DMS 273 (cell line): ENCODE measurements at regions not wholly inside any gene's neighbourhood (a gene's known extent, or its start where the extent isn't known, plus 50 kb on each side); places are given as distances from the start of the nearest gene placed in this dataset.

ENCODE experiments used
- DNase-seq: peaks from one replicate; lab custom pipeline; 2025; ENCODE audit not compliant: unreplicated experiment; lab: John Stamatoyannopoulos, UW

- no peak for DNase-seq
Observed at GRCh38 chr15:62816342-62817069, 226.0 kb upstream of the TPM1 start.

DNA sequence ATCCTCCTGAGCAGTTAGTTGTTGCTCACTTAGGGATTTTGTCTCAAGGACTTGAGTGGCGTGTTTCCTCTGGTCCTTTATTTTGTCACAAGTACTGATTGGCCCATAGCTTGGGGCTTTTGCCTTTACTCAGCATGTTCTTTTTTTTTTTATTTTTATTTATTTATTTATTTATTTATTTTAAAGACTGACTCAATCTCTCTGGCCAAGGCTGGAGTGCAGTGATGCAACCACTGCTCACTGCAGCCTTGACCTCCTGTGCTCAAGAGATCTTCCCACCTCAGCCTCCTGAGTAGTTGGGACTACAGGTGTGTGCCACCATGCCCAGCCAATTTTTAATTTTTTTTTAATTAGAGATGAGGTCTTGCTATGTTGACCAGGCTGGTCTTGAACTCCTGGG lies 223.9 kb upstream of the TPM1 start:
- no peak for DNase-seq

DNA sequence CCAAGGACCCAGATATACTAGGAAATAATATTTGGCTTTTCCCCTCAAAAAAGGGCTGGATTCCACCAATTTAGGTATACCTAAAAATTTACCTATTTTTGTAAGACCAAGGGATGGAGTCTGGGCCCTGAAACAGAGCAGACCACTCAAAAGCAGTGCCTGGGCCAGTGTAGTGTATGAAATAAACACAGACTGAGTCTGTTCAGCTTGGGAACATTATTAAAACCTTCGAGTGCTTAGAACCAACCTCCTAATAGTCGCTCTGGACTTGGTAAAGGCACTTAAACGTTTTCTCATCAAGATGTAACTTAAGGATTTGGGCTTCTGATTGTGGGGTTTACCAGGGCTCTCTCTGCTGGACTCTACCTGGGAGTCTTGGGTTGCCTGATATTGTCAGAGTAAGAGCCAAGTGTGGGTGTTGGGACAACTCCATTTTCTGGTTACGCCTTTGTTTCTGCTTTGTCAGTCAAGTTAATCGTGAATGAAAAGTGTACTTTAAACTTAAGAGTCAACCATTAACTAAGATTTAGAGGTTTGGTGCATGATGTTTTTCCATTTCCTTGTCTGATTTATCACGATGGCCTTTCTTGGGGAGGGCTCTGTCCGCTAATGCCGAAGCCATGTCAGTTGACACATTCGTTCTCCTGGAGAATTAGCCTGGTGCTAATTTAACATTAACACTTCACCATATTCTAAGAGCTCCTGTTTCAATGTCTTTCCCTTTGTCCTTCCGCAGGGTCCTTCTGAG lies 221.0 kb upstream of the TPM1 start:
- DNase-seq = no peak

- no peak for DNase-seq
Observed at GRCh38 chr15:62822228-62822627, 220.3 kb upstream of the TPM1 start.

- no peak for DNase-seq
Observed at GRCh38 chr15:62823561-62823960, 219.0 kb upstream of the TPM1 start.

GRCh38 chr15:62824111-62825015 lies 218.2 kb upstream of the TPM1 start:
- no peak for DNase-seq

- no peak for DNase-seq
Observed at GRCh38 chr15:62825191-62825590, 217.4 kb upstream of the TPM1 start.

GRCh38 chr15:62826561-62826960 lies 216.0 kb upstream of the TPM1 start:
- DNase-seq = no peak

- DNase-seq = peak; percentile 45
Observed at GRCh38 chr15:62828364-62828763, 214.2 kb upstream of the TPM1 start.

DNA sequence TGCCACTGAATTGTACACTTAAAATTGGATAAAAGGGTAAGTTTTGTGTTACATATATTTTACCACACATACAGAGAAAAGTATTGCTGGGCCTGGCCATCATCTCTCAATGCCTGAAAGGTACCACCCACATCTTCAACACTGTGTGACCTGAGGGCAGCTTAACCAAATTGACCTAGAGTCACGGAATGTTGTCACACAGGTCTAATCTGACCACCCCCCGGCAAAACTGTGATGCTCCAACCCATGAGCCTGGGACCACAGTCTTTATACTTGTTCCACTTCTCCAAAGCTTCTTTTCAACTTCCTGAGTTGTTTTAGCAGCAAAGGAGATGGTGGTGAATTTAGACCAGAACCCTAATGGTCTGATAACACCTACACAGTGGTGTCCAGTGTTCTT lies 210.3 kb upstream of the TPM1 start:
- DNase-seq = no peak

DNA sequence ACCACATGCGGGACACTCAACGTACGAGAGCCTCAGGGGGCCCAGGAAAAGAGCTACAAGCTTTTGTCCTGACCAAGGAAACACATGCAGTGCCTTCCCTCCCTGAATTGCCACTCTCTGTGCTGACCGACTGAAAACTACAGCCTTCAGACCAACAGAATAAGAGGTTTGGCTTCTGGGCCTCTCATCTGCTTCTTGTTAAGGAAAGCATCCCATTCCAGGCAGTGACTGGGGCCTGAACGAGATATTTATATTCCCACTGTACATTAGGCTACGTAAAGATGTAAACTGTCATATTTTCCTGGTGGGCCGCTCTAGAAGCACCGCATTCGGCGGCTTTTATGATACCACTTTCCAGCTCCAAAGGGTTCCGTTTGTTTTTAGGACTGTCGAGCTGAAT lies 208.9 kb upstream of the TPM1 start:
- DNase-seq = no peak

- no peak for DNase-seq
Observed at GRCh38 chr15:62834686-62835329, 207.7 kb upstream of the TPM1 start.

- DNase-seq = no peak
Observed at GRCh38 chr15:62835351-62835750, 207.2 kb upstream of the TPM1 start.

DNA sequence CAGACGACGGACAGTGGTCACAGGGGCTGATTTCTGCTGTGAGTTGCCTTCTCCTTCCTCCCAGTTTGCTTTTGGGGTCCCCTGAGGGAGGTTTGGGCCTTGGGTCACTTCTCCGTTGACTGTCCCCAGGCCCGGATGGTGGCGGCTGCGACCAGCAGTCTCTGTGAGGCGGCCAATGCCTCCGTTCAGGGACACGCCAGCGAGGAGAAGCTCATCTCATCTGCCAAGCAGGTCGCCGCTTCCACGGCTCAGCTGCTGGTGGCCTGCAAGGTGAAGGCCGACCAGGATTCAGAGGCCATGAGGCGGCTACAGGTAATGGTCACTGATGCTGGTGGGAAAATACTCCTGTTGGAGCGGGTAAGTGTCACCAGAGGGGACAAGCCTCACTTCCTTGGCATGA lies 206.8 kb upstream of the TPM1 start:
- DNase-seq = no peak

GRCh38 chr15:62840526-62841268 lies 201.8 kb upstream of the TPM1 start:
- DNase-seq = no peak

DNA sequence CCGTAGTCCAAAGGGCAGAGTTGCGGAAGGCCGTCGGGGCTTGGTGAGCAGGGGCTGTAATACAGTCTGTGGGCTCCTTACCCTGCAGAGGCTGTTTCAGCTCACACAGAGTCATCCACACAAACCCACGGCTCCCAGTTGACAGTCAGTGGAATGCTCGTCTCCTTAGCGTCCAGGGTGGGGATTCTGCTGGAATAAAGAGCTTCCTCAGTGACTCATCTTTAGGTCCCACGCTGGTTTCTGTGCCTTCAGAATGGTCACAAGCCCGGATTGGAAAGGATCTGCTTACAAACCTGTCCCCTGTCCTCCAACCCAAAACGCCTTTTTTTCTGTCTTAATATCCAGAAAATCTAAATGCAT lies 201.3 kb upstream of the TPM1 start:
- no peak for DNase-seq

DNA sequence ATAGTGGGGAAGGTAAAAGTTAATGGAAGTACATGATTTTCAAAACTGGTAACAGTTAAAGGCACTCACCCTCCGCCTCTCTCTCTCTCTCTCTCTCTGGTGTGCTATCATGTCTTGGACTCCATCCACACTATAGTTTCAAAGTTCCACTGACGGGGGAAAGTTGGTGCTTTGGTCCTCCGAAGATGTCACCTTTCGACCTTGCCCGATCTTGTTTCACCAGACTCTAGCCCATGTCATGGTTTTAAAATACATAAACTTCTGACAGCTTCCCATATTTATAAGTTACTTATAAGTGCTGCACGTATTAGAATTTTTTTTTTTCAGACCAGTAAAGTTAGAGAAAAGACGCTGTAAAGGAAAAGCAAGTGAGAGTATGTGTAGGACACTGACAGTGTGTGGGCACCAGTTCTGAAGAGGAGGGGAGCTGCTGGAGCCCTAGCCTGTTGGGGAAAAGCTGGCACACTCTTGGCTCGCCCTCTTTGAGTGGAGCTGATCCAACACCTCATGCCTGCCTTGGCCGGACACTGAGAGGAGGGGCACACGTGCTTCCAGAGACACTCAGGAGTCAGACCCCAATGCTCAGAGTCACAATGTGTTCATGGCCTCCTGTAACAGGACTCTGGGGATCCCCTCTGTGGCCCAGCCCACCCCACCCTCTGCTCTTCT lies 200.5 kb upstream of the TPM1 start:
- DNase-seq = no peak

DNA sequence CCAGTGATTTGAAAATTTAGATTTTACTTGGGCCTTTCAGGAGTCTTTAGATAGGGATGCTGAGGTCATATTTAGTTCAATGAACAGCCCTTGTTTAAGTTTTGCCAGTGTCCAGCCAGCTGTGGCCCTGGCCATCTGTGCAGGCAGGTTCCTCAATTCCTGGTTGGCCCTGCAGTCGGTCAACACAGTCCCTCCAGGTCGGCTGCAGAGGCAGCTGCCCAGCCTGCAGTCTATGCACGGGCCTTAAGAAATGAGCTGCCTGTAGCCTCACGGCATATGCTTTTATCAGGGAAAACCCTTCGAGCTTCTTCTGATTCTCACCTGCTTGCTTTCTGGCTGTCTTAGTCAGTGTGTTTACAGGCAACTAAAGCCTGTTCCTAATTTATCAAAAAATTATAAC lies 199.2 kb upstream of the TPM1 start:
- DNase-seq = no peak

DNA sequence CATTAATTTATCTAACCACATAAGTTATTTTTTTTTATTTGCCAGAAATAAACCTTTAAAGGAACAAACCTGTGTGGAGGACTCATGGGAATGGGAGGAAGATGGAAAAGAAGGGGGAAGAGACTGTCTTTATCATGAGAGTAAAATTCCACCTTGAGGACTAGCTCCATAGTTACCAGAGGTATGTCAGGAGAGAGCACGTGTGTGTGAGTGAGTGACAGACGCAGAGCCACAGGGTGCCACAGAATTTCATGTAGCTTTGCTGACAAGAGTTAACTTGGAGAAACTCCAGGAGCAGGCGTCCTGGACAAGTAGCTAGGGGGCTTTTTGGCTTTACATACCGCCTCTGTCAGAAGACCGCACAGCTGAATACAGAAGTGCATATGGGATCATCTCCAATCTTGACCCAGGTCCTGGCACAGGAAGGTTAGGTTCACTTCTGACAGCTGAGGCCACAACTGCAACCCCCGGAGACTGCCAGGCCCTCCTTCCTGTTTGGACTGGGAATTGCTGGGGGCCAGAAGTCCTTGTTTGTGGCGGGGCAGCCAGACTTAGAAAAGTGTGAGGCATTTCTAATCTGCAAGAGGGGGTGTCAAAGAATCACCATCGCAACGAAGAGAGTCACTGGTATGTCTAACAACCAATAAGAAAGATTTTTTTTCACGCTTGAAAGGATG lies 197.8 kb upstream of the TPM1 start:
- no peak for DNase-seq
